MM.1S (cell line): ENCODE measurements at regions not wholly inside any gene's neighbourhood (a gene's known extent, or its start where the extent isn't known, plus 50 kb on each side); places are given as distances from the start of the nearest gene placed in this dataset.
A peak's percentile ranks its signal among the peaks of the same experiment; 100 is the strongest.

Experiments
- CTCF ChIP-seq: fragments of 300-600 bp; sonication (generic); IDR thresholded peaks from 2 replicates; pipeline ENCODE4 v1.5.1; 2016; ENCODE audit warnings: antibody characterized with exemption, low read length, mixed read lengths
- EZH2 ChIP-seq: fragments of 300-600 bp; sonication (generic); optimal IDR thresholded peaks from 2 replicates; pipeline ENCODE3; 2017; ENCODE audit warnings: low read depth, mild to moderate bottlenecking, antibody characterized with exemption, low read length, mixed read lengths
- EZH2phosphoT487 ChIP-seq: fragments of 300-600 bp; sonication (generic); IDR thresholded peaks from 2 replicates; pipeline ENCODE4 v1.6.1; 2018; ENCODE audit warnings: antibody characterized with exemption, low read length

- TF ChIP-seq CTCF (0 out of 2 replicates have a peak, but pooled peaks have one; percentile 13), EZH2 (no peak), EZH2phosphoT487 (no peak)
Measured at GRCh38 chr18:77702686-77703085, 453.0 kb downstream of the GALR1 start.
